ENCODE measurements at regions not wholly inside any gene's neighbourhood (a gene's known extent, or its start where the extent isn't known, plus 50 kb on each side); places are given as distances from the start of the nearest gene placed in this dataset.
A peak's percentile ranks its signal among the peaks of the same experiment; 100 is the strongest.

DNA sequence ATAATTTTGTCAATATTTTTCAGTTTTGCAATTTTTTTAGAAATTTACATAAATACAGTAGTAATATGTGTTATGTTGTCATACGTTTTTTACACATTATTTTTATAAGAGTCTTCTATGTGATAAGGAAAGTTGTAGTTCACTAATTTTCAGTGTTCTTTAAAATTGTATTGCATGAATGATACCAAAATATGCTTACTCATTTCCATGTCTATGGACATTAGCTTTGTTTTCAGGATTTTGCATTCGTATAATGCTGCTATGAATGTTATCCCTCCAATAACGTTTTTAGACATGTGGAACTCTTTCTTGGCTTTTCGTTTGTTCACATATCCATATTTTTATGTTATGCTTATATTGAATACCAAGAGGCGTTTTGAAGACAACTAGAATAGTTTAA, 260.0 kb downstream of the ARL4A start:
- Histone ChIP-seq H3K4me1 (peaks cover 18% of the 10 kb centered on the region), H3K36me3 (no peaks in the 10 kb centered on the region), H3K27ac (no peak overlapping the region), H3K9me3 (no peaks in the 10 kb centered on the region), H3K27me3 (no peaks in the 10 kb centered on the region), H3K4me3 (no peak overlapping the region)
- WGBS, result 79% methylated on average over 5 of the region's 5 CpGs
- TF ChIP-seq, protein P1, sequence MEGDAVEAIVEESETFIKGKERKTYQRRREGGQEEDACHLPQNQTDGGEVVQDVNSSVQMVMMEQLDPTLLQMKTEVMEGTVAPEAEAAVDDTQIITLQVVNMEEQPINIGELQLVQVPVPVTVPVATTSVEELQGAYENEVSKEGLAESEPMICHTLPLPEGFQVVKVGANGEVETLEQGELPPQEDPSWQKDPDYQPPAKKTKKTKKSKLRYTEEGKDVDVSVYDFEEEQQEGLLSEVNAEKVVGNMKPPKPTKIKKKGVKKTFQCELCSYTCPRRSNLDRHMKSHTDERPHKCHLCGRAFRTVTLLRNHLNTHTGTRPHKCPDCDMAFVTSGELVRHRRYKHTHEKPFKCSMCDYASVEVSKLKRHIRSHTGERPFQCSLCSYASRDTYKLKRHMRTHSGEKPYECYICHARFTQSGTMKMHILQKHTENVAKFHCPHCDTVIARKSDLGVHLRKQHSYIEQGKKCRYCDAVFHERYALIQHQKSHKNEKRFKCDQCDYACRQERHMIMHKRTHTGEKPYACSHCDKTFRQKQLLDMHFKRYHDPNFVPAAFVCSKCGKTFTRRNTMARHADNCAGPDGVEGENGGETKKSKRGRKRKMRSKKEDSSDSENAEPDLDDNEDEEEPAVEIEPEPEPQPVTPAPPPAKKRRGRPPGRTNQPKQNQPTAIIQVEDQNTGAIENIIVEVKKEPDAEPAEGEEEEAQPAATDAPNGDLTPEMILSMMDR (IDR thresholded peaks at IDR 0.05), result no peak
- TF ChIP-seq EP300 (IDR thresholded peaks at IDR 0.05), result no peak
- TF ChIP-seq POLR2A (IDR thresholded peaks at IDR 0.05), result no peak
- TF ChIP-seq POLR2AphosphoS5 (IDR thresholded peaks at IDR 0.05), result no peak
- DNase-seq (ENCODE audit: low spot score in 2 of 2), result no peak

DNA sequence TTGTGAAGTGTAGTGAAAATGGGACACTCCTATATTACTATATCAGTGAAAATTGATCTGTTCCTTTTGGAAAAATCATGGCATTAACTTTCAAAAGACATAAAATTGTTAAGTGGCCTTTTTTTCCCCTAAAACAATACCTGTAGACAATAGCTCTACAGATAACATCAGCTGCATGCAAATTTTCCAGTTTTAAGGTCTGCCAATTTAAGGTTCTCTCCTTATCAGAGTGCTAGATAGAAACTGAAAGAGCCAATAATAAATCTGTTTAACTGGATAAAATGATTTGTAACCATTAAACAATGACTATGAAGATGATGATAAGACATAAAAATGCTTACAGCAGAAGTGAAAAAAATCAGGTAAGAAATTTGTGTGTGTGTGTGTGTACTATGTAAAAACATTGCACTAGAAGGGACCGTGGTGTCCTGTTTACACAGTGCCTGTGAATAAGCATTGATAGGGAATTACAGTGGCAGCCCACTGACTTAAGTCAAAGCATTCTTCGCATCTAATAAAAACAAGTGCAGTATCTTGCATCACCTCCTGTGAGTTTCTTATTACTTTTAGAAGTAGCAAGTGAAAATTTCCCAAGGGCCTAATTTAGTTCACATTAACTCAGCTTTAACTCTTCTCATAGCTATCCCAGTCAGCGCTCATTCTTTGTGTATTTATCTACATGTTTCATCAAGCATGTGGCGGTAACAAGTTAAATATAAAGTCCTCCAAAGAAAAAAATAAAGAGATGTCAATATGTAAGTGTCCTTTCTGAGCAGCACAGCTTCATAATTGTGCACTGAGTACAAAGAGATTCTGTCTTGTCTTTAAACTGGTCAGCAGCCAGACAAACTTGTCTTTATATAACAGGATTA, 261.9 kb downstream of the ARL4A start:
- Histone ChIP-seq H3K36me3 (no peaks in the 10 kb centered on the region), H3K27ac (peak overlapping the region; percentile 50), H3K4me1 (peaks cover 21% of the 10 kb centered on the region), H3K4me3 (no peak overlapping the region), H3K9me3 (no peaks in the 10 kb centered on the region), H3K27me3 (no peaks in the 10 kb centered on the region)
- no peak for TF ChIP-seq EP300 (IDR thresholded peaks at IDR 0.05)
- TF ChIP-seq, protein P1 (IDR thresholded peaks at IDR 0.05), result no peak
- TF ChIP-seq POLR2A (IDR thresholded peaks at IDR 0.05), result no peak
- TF ChIP-seq POLR2AphosphoS5 (IDR thresholded peaks at IDR 0.05), result no peak
- no peak for DNase-seq (ENCODE audit: low spot score in 2 of 2)
- WGBS, result 48% methylated on average over 4 of the region's 4 CpGs

DNA sequence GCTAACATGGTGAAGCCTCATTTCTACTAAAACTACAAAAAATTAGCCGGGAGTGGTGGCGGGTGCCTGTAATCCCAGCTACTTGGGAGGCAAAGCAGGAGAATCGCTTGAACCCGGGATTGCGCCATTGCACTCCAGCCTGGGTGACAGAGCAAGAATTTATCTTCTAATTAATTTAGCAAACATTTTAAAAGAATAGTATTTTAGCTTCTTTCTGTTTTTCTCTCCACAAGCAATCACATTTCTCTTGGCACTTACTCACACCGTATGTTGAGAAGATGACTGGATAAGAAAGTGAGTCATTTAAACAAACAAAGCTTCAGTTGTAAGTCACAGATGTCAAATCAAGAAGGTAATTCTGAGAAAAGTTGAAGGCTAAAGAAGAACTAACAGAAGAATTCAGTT, 264.0 kb downstream of the ARL4A start:
- Histone ChIP-seq H3K36me3 (no peaks in the 10 kb centered on the region), H3K9me3 (no peaks in the 10 kb centered on the region), H3K27ac (peak overlapping the region; percentile 2), H3K4me1 (peaks cover 24% of the 10 kb centered on the region), H3K27me3 (no peaks in the 10 kb centered on the region), H3K4me3 (no peak overlapping the region)
- no peak for DNase-seq (ENCODE audit: low spot score in 2 of 2)
- WGBS, result 84% methylated on average over 6 of the region's 6 CpGs
- TF ChIP-seq POLR2A (IDR thresholded peaks at IDR 0.05) (no peak), POLR2AphosphoS5 (IDR thresholded peaks at IDR 0.05) (no peak), EP300 (IDR thresholded peaks at IDR 0.05) (no peak)
- TF ChIP-seq, protein P1 (IDR thresholded peaks at IDR 0.05), result no peak

DNA sequence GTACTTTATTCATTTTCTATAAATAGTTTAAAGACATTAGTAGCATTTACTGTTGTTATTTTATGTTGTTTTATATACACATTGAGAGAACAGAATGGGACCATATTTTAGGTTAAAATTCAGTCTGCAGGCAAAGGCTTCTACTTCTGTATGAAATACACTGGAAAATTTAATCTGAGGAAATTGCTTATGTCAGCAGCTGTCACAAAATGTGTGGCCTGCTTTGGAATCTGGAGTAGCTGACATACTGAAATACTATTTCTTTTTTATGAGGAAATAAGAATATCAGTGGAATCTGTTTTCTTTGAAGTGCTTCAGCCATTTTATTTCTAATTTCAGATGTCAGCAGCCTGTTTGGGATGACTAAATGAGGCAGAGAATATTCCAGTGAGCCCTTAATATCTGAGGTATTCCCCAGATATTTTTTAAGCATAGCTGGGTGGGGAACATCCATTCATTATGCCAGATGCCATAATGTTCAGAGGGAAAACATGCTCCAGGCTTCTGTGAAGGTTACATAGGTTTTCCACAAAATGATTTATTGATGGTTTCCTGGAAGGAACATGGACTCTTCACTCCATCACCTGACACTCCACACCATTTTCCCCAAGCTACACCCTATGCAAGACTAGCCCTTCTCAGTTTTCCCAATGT, 267.1 kb downstream of the ARL4A start:
- Histone ChIP-seq H3K27ac (no peak overlapping the region), H3K36me3 (no peaks in the 10 kb centered on the region), H3K4me1 (peaks cover 13% of the 10 kb centered on the region), H3K9me3 (no peaks in the 10 kb centered on the region), H3K27me3 (no peaks in the 10 kb centered on the region), H3K4me3 (no peak overlapping the region)
- TF ChIP-seq, protein P1 (IDR thresholded peaks at IDR 0.05), result no peak
- TF ChIP-seq EP300 (IDR thresholded peaks at IDR 0.05) (no peak), POLR2AphosphoS5 (IDR thresholded peaks at IDR 0.05) (no peak)
- DNase-seq (ENCODE audit: low spot score in 2 of 2), result no peak

DNA sequence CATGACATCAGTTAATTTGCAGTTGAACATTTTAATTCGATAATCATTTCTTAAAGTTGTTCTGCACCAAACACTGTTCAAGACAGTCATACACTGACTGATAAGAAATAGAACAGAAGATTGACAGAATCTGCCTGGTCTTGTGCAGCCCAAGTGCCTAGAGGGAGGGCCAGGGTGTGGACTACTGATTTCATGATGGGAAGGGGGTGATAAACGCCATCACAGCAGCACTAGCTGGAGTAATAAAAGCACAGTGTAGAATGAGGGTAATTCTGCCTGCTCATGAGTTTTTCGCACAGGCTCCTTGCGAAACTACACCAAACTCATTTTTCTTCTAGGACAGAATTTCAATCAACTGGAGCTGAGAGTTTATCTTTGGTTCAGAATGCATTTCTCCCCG, 270.1 kb downstream of the ARL4A start:
- Histone ChIP-seq H3K4me3 (no peak overlapping the region), H3K4me1 (peaks cover 9% of the 10 kb centered on the region), H3K27ac (no peak overlapping the region), H3K9me3 (no peaks in the 10 kb centered on the region), H3K36me3 (no peaks in the 10 kb centered on the region), H3K27me3 (no peaks in the 10 kb centered on the region)
- TF ChIP-seq POLR2A (IDR thresholded peaks at IDR 0.05) (no peak), POLR2AphosphoS5 (IDR thresholded peaks at IDR 0.05) (no peak), EP300 (IDR thresholded peaks at IDR 0.05) (no peak)
- TF ChIP-seq, protein P1 (IDR thresholded peaks at IDR 0.05), result no peak
- no peak for DNase-seq (ENCODE audit: low spot score in 2 of 2)
- 59% methylated on average over 5 of the region's 5 CpGs for WGBS

Data from suprapubic skin (tissue), 4 donors.